ENCODE measurements at regions not wholly inside any gene's neighbourhood (a gene's known extent, or its start where the extent isn't known, plus 50 kb on each side); places are given as distances from the start of the nearest gene placed in this dataset.

- Mint-ChIP-seq H3K4me3 (no peak overlapping the region), H3K36me3 (ENCODE audit: insufficient read depth) (no peaks in the 10 kb centered on the region), H3K27me3 (peaks cover 90% of the 10 kb centered on the region), H3K4me1 (no peaks in the 10 kb centered on the region), H3K27ac (ENCODE audit: low read depth) (no peak overlapping the region), H3K9me3 (no peaks in the 10 kb centered on the region)
- ATAC-seq (replicated peaks; ENCODE audit: extremely low read depth, poor library complexity, severe bottlenecking): no peak
- no peak for DNase-seq (ENCODE audit: low spot score in 2 of 2)
Measured at GRCh38 chr15:85976986-85977385, 102.7 kb upstream of the AGBL1 start.

- no peak overlapping the region for H3K27ac Mint-ChIP-seq (ENCODE audit: low read depth)
Measured at GRCh38 chr15:85977586-85977985, 102.1 kb upstream of the AGBL1 start.

GRCh38 chr15:85979929-85980328 is 99.7 kb upstream of the AGBL1 start:
- H3K27me3 Mint-ChIP-seq: peaks cover 60% of the 10 kb centered on the region
- no peaks in the 10 kb centered on the region for H3K36me3 Mint-ChIP-seq (ENCODE audit: insufficient read depth)
- ATAC-seq (replicated peaks; ENCODE audit: extremely low read depth, poor library complexity, severe bottlenecking) (no peak), DNase-seq (ENCODE audit: low spot score in 2 of 2) (no peak)
- H3K4me3 Mint-ChIP-seq: no peak overlapping the region
- H3K9me3 Mint-ChIP-seq: no peaks in the 10 kb centered on the region
- no peak overlapping the region for H3K27ac Mint-ChIP-seq (ENCODE audit: low read depth)
- H3K4me1 Mint-ChIP-seq: no peaks in the 10 kb centered on the region

More at GRCh38 chr15:85977586-85977985, 102.1 kb upstream of the AGBL1 start:
- peaks cover 84% of the 10 kb centered on the region for H3K27me3 Mint-ChIP-seq
- DNase-seq (ENCODE audit: low spot score in 2 of 2) (no peak), ATAC-seq (replicated peaks; ENCODE audit: extremely low read depth, poor library complexity, severe bottlenecking) (no peak)
- H3K4me3 Mint-ChIP-seq: no peak overlapping the region
- H3K36me3 Mint-ChIP-seq (ENCODE audit: insufficient read depth): no peaks in the 10 kb centered on the region
- no peaks in the 10 kb centered on the region for H3K4me1 Mint-ChIP-seq
- H3K9me3 Mint-ChIP-seq: no peaks in the 10 kb centered on the region

GRCh38 chr15:85980946-85981345 is 98.7 kb upstream of the AGBL1 start:
- DNase-seq (ENCODE audit: low spot score in 2 of 2) (no peak), ATAC-seq (replicated peaks; ENCODE audit: extremely low read depth, poor library complexity, severe bottlenecking) (no peak)
- no peaks in the 10 kb centered on the region for H3K4me1 Mint-ChIP-seq
- peaks cover 50% of the 10 kb centered on the region for H3K27me3 Mint-ChIP-seq
- no peak overlapping the region for H3K4me3 Mint-ChIP-seq
- H3K9me3 Mint-ChIP-seq: no peaks in the 10 kb centered on the region
- H3K27ac Mint-ChIP-seq (ENCODE audit: low read depth): no peak overlapping the region
- no peaks in the 10 kb centered on the region for H3K36me3 Mint-ChIP-seq (ENCODE audit: insufficient read depth)

GRCh38 chr15:85984241-85984640 is 95.4 kb upstream of the AGBL1 start:
- Mint-ChIP-seq H3K27ac (ENCODE audit: low read depth) (no peak overlapping the region), H3K27me3 (peaks cover 19% of the 10 kb centered on the region), H3K4me3 (no peak overlapping the region), H3K36me3 (ENCODE audit: insufficient read depth) (no peaks in the 10 kb centered on the region), H3K9me3 (no peaks in the 10 kb centered on the region), H3K4me1 (no peaks in the 10 kb centered on the region)
- ATAC-seq (replicated peaks; ENCODE audit: extremely low read depth, poor library complexity, severe bottlenecking) (no peak), DNase-seq (ENCODE audit: low spot score in 2 of 2) (no peak)

GRCh38 chr15:85986116-85986515 is 93.6 kb upstream of the AGBL1 start:
- no peak overlapping the region for H3K4me3 Mint-ChIP-seq
- H3K4me1 Mint-ChIP-seq: no peaks in the 10 kb centered on the region
- no peak overlapping the region for H3K27ac Mint-ChIP-seq (ENCODE audit: low read depth)
- peaks cover 2% of the 10 kb centered on the region for H3K36me3 Mint-ChIP-seq (ENCODE audit: insufficient read depth)
- no peaks in the 10 kb centered on the region for H3K9me3 Mint-ChIP-seq
- peaks cover under 1% of the 10 kb centered on the region for H3K27me3 Mint-ChIP-seq
- DNase-seq (ENCODE audit: low spot score in 2 of 2): no peak
- ATAC-seq (replicated peaks; ENCODE audit: extremely low read depth, poor library complexity, severe bottlenecking): no peak

GRCh38 chr15:85986741-85987140 is 92.9 kb upstream of the AGBL1 start:
- Mint-ChIP-seq H3K9me3 (no peaks in the 10 kb centered on the region), H3K27me3 (no peaks in the 10 kb centered on the region), H3K36me3 (ENCODE audit: insufficient read depth) (peaks cover 2% of the 10 kb centered on the region), H3K4me1 (no peaks in the 10 kb centered on the region), H3K27ac (ENCODE audit: low read depth) (no peak overlapping the region), H3K4me3 (no peak overlapping the region)
- no peak for ATAC-seq (replicated peaks; ENCODE audit: extremely low read depth, poor library complexity, severe bottlenecking)
- DNase-seq (ENCODE audit: low spot score in 2 of 2): no peak

GRCh38 chr15:85988741-85989140 is 90.9 kb upstream of the AGBL1 start:
- Mint-ChIP-seq H3K9me3 (no peaks in the 10 kb centered on the region), H3K36me3 (ENCODE audit: insufficient read depth) (peaks cover 2% of the 10 kb centered on the region), H3K4me3 (no peak overlapping the region), H3K27me3 (no peaks in the 10 kb centered on the region), H3K4me1 (no peaks in the 10 kb centered on the region), H3K27ac (ENCODE audit: low read depth) (no peak overlapping the region)
- ATAC-seq (replicated peaks; ENCODE audit: extremely low read depth, poor library complexity, severe bottlenecking): no peak
- no peak for DNase-seq (ENCODE audit: low spot score in 2 of 2)

- H3K9me3 Mint-ChIP-seq: no peaks in the 10 kb centered on the region
- H3K4me1 Mint-ChIP-seq: no peaks in the 10 kb centered on the region
- no peak for DNase-seq (ENCODE audit: low spot score in 2 of 2)
- H3K27ac Mint-ChIP-seq (ENCODE audit: low read depth): no peak overlapping the region
- ATAC-seq (replicated peaks; ENCODE audit: extremely low read depth, poor library complexity, severe bottlenecking): no peak
- peaks cover 2% of the 10 kb centered on the region for H3K36me3 Mint-ChIP-seq (ENCODE audit: insufficient read depth)
- H3K27me3 Mint-ChIP-seq: peaks cover 10% of the 10 kb centered on the region
- H3K4me3 Mint-ChIP-seq: no peak overlapping the region
Measured at GRCh38 chr15:85992224-85992623, 87.4 kb upstream of the AGBL1 start.

GRCh38 chr15:85993116-85993515 is 86.6 kb upstream of the AGBL1 start:
- Mint-ChIP-seq H3K4me1 (no peaks in the 10 kb centered on the region), H3K36me3 (ENCODE audit: insufficient read depth) (peaks cover 2% of the 10 kb centered on the region), H3K4me3 (no peak overlapping the region), H3K9me3 (no peaks in the 10 kb centered on the region), H3K27me3 (peaks cover 15% of the 10 kb centered on the region), H3K27ac (ENCODE audit: low read depth) (no peak overlapping the region)
- ATAC-seq (replicated peaks; ENCODE audit: extremely low read depth, poor library complexity, severe bottlenecking): no peak
- no peak for DNase-seq (ENCODE audit: low spot score in 2 of 2)

- Mint-ChIP-seq H3K27ac (ENCODE audit: low read depth) (no peak overlapping the region), H3K36me3 (ENCODE audit: insufficient read depth) (no peaks in the 10 kb centered on the region), H3K27me3 (peaks cover 29% of the 10 kb centered on the region), H3K4me1 (no peaks in the 10 kb centered on the region), H3K9me3 (no peaks in the 10 kb centered on the region), H3K4me3 (no peak overlapping the region)
- DNase-seq (ENCODE audit: low spot score in 2 of 2): no peak
- no peak for ATAC-seq (replicated peaks; ENCODE audit: extremely low read depth, poor library complexity, severe bottlenecking)
Measured at GRCh38 chr15:85997618-85998017, 82.1 kb upstream of the AGBL1 start.

GRCh38 chr15:85999658-86000057 is 80.0 kb upstream of the AGBL1 start:
- Mint-ChIP-seq H3K27ac (ENCODE audit: low read depth) (no peak overlapping the region), H3K9me3 (no peaks in the 10 kb centered on the region), H3K36me3 (ENCODE audit: insufficient read depth) (no peaks in the 10 kb centered on the region), H3K4me3 (no peak overlapping the region), H3K27me3 (peaks cover 42% of the 10 kb centered on the region), H3K4me1 (no peaks in the 10 kb centered on the region)
- DNase-seq (ENCODE audit: low spot score in 2 of 2): no peak
- no peak for ATAC-seq (replicated peaks; ENCODE audit: extremely low read depth, poor library complexity, severe bottlenecking)

- DNase-seq (ENCODE audit: low spot score in 2 of 2) (no peak), ATAC-seq (replicated peaks; ENCODE audit: extremely low read depth, poor library complexity, severe bottlenecking) (no peak)
- H3K36me3 Mint-ChIP-seq (ENCODE audit: insufficient read depth): no peaks in the 10 kb centered on the region
- peaks cover 42% of the 10 kb centered on the region for H3K27me3 Mint-ChIP-seq
- no peak overlapping the region for H3K27ac Mint-ChIP-seq (ENCODE audit: low read depth)
- no peaks in the 10 kb centered on the region for H3K9me3 Mint-ChIP-seq
- H3K4me3 Mint-ChIP-seq: no peak overlapping the region
- H3K4me1 Mint-ChIP-seq: no peaks in the 10 kb centered on the region
Measured at GRCh38 chr15:86001200-86001599, 78.5 kb upstream of the AGBL1 start.

GRCh38 chr15:86002444-86002843 is 77.2 kb upstream of the AGBL1 start:
- H3K36me3 Mint-ChIP-seq (ENCODE audit: insufficient read depth): no peaks in the 10 kb centered on the region
- ATAC-seq (replicated peaks; ENCODE audit: extremely low read depth, poor library complexity, severe bottlenecking) (no peak), DNase-seq (ENCODE audit: low spot score in 2 of 2) (no peak)
- H3K4me3 Mint-ChIP-seq: no peak overlapping the region
- H3K4me1 Mint-ChIP-seq: no peaks in the 10 kb centered on the region
- H3K9me3 Mint-ChIP-seq: no peaks in the 10 kb centered on the region
- peaks cover 30% of the 10 kb centered on the region for H3K27me3 Mint-ChIP-seq
- H3K27ac Mint-ChIP-seq (ENCODE audit: low read depth): no peak overlapping the region
